HFF-Myc (cell line): ENCODE measurements at regions not wholly inside any gene's neighbourhood (a gene's known extent, or its start where the extent isn't known, plus 50 kb on each side); places are given as distances from the start of the nearest gene placed in this dataset.

Source experiments
- DNase-seq: peaks from one replicate; pipeline ENCODE4 v3.0.0-alpha.2; 2011; ENCODE audit warnings: low read depth; ENCODE audit errors: extremely low read depth
- H3K4me3 ChIP-seq: replicated peaks from 2 replicates; pipeline ENCODE4 v1.5.1; 2011; ENCODE audit warnings: low read depth, mild to moderate bottlenecking, control low read depth, low read length
- CTCF ChIP-seq: IDR thresholded peaks from 2 replicates; pipeline ENCODE4 v1.5.1; 2012; ENCODE audit warnings: mild to moderate bottlenecking, low read depth, low read length, control low read depth; ENCODE audit errors: missing control alignments

- no peak for DNase-seq
- no peak for TF ChIP-seq CTCF
- no peak overlapping the region for H3K4me3 ChIP-seq
These were observed 182.1 kb upstream of the FBXL4 start for GRCh38 chr6:99129835-99130234.

GRCh38 chr6:99121748-99122147, 174.0 kb upstream of the FBXL4 start:
- DNase-seq, result no peak
- TF ChIP-seq CTCF, result no peak
- H3K4me3 ChIP-seq, result no peak overlapping the region

- DNase-seq, result no peak
These were observed 172.9 kb upstream of the FBXL4 start for GRCh38 chr6:99120641-99121040.

GRCh38 chr6:99119109-99120031, 171.6 kb upstream of the FBXL4 start:
- peak; percentile 53 for TF ChIP-seq CTCF
- H3K4me3 ChIP-seq, result no peak overlapping the region
- DNase-seq, result peak; percentile 17

More at GRCh38 chr6:99120641-99121040, 172.9 kb upstream of the FBXL4 start:
- no peak overlapping the region for H3K4me3 ChIP-seq
- no peak for TF ChIP-seq CTCF

- DNase-seq, result no peak
- no peak overlapping the region for H3K4me3 ChIP-seq
- no peak for TF ChIP-seq CTCF
These were observed 167.1 kb upstream of the FBXL4 start for GRCh38 chr6:99114769-99115406.

GRCh38 chr6:99111590-99111989, 163.8 kb upstream of the FBXL4 start:
- DNase-seq, result no peak
- no peak for TF ChIP-seq CTCF
- no peak overlapping the region for H3K4me3 ChIP-seq
